Right forelimb (tissue), 1 donor: ENCODE measurements at regions not wholly inside any gene's neighbourhood (a gene's known extent, or its start where the extent isn't known, plus 50 kb on each side); places are given as distances from the start of the nearest gene placed in this dataset.

Source experiments
- DNase-seq: peaks from one replicate; pipeline ENCODE4 v3.0.0-alpha.2; 2018

- no peak for DNase-seq
Measured at GRCh38 chr7:136807598-136807997, 60.9 kb upstream of the CHRM2 start.

DNA sequence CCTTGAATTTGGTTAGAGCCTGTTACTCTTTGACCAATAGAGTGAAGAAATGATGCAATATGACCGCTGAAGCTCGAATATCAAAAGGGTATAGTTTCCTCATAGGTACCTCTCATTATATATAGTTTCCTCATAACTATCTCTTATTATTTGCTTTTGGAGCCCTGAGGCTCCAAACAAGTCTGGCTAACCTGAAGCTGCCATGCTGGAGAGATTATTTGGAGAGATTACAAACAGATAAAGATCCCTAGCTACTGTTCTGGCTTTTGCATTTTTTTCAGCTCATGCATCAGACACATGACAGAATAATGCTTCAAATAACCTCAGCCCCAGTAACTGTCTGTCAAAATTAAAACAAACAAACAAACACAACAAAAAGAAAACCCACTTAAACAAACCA, 65.4 kb upstream of the CHRM2 start:
- DNase-seq, result no peak

DNA sequence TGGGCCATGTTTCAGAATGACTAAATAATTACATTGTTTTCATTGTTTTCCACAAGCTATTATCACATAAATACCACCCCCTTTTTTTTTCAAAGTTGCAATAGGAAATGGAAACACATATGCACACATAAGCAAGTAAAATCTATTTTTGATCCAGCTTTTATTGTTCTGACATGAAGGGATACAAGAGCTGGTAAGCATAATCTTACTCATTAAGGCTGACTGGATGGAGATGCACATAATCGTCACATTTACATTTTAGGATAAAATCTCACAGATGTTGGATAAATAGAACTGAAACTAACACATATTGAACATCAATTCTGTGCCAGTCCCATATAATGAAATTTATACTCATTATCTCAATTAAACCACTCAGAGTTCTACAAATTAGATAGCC, 84.5 kb upstream of the CHRM2 start:
- no peak for DNase-seq

DNA sequence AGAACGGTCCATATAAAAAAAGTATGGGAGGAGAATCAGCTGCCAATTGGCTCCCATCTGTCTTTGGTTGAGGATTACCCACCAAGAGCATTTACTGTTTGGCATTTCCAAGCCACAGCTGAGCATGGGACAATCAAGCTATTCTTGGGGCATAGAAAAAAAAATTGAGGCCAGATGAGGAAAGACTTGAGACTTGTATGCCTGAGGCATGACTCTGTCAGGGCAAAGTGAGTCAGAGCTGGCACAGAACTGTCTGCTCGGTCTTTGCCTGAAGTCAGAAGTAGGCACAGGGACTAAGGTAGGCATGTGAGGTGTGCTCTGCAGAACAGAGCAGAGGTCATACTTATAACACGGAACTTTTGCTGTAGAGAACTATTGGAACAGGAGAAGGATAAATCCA, 126.5 kb upstream of the CHRM2 start:
- DNase-seq, result no peak

- DNase-seq, result no peak
Measured at GRCh38 chr7:136728945-136729344, 139.5 kb upstream of the CHRM2 start.

DNA sequence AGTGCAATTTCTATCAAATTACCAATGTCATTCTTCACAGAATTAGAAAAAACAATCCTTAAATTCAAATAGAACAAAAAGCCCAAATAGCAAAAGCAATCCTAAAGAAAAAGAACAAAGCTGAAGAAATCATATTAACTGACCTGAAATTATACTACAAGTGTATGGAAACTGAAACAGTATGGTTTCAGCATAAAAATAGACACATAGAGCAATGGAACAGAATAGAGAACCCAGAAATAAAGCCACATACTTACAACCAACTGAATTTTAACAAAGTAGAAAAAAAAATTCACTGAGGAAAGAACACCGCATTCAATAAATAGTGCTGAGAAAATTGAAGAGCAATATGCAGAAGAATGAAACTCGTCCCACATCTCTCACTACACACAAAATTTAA, 142.0 kb upstream of the CHRM2 start:
- no peak for DNase-seq

DNA sequence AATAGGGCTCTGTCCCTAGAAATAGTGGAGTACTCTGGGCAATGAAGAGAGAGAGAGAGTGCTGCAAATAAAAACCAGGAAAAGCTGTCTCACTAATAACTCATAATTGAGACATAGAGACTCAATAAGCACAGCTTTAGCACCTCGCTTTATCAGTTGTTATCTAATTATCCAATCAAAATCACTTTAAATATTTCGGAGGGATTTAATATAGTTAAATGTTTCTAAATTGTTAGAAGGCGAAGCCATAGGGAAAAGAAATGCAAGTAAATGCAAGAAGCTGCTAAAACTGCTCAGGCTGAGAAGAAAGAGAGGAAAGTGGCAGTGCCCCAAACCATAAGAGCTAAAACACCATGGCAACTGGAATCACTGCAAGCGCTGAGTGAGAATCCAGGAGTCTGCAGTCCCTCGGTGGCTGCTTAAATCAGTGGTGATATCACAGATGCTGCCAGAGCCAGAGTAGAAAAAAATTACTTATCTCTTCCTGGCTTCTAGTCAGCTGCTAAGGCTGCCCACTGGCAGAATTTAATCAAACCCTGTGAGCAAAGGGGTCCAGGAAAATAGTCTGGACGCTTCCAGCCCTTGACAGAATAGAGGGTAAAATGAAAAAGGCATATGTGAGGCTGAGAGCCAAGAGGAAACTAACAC, 150.4 kb upstream of the CHRM2 start:
- DNase-seq, result no peak

DNA sequence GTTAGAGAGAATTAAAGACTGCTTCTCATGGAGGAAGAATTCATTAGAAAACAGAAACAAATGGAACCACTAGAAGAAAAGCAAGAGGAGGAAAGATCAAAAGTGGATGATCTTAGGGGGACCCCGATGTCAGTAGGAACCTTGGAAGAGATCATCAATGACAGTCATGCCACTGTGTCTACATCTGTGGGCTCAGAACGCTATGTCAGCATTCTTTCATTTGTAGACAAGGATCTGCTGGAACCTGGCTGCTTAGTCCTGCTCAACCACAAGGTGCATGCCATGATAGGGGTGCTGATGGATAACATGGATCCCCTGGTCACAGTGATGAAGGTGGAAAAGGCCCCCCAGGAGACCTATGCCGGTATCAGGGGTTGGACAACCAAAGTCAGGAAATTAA, 154.4 kb upstream of the CHRM2 start:
- no peak for DNase-seq

GRCh38 chr7:136710751-136711150, 157.7 kb upstream of the CHRM2 start:
- DNase-seq, result no peak

GRCh38 chr7:136709876-136710275, 158.6 kb upstream of the CHRM2 start:
- no peak for DNase-seq

GRCh38 chr7:136702913-136703312, 165.5 kb upstream of the CHRM2 start:
- DNase-seq, result no peak

GRCh38 chr7:136698977-136699376, 169.5 kb upstream of the CHRM2 start:
- no peak for DNase-seq

DNA sequence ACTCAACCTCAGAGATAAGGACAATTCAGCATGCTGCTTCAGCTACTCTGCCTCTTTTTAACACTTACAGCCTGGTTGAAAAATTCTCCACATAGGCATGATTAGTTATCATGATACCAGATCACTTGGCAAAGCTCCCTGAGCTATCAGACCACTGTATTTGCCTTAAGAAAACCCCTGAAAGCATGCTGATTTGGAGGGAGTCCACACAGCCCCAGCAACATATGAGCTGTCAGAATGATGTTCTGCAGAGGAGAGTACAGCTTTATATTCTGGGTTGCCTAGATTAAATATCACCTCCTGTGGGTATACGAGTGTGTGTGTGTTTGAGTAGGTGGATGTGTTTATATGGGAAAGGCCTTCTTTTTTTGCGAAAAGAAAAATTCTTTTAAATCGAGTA, 170.2 kb upstream of the CHRM2 start:
- DNase-seq, result no peak

DNA sequence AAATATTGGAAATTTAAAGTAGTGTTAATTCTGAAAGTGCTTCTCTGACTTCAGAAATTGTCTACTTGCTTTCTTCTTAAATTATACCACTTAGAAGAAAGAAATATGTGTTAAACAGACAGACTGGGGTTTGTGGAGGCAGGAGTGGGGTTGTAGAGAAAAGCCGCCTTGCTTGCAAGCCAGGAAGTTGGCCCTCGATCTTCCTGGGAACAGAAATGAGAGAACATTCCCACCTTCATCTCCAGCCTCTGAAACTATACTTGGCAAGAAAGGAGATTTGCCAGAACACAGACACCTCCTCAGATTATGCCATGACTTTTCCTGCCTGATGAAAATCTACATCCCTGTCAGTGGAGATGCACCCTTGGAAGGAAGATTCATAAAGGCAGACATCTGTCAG, 171.2 kb upstream of the CHRM2 start:
- no peak for DNase-seq

DNA sequence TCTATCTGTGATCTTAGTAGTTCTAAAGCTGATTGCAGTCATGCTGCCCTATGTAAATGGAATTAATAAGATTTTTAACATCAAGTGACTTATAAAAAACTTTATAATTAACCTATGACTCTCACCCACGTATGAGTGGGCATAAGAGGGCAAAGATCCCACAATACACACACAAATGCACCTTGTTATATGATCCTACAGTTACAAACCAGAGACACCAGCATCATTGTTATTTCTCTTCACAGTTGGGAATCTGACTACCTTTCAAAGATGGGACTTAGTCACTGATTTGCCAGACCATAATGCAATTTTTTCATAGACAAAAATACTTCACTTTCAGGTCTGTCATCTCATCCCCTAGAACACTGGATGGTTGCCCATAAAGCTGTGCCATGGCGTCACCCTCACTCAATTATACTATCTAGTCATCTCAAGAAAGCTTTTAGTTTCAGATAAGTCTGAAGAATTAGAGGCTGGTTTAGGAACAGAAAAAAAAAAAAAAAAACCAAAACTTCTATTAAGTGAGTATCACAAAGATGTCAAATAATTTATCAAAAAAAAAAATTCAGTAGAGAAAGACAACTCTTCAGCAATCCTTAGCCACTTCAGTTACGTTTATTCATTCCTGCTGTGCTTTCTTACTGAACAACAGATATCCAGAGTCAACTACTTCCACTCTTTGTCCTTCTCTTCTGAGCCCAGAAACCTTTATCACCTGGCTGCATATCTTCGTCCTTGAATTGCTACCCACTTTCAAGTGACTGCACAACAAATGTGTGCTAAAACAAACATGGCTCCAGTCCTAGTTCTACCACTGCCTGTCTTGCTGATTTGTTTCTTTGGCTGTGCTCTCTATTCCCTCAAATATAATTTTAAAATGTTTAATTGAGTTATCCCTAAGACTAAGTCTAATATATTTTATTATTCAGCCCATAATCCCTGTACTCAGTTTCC, 175.0 kb upstream of the CHRM2 start:
- DNase-seq, result no peak

- DNase-seq, result no peak
Measured at GRCh38 chr7:136692221-136692620, 176.2 kb upstream of the CHRM2 start.

GRCh38 chr7:136688601-136689000, 179.9 kb upstream of the CHRM2 start:
- no peak for DNase-seq

DNA sequence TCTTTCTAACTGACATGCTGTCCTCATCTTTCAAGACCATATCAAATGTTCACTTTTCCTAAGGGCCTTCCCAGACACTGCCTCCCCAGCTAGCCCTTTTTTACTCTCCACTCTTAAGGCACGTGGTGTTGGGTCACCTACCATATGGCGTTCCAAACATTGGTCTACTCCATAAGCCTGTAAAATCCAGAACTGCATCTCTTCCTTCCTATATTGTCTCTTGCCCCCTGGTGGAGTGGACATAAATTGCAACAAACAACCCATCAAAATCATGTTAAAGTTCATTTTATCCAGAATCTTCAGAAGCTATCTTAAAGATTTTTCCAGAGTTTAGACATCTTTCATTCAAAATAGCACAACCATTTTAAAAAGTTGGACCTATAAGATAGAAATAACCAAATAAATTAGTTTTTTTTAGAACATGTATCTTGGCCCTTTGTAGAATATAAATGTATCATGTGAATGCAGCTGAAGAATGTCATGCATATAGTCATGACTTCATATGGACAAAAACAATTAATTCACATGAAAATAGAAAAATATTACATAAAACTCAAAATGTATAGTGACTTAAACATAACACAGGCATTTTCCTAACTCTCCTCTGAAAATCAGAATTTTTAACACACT, 180.6 kb upstream of the CHRM2 start:
- no peak for DNase-seq

GRCh38 chr7:136685501-136686173, 182.8 kb upstream of the CHRM2 start:
- no peak for DNase-seq

GRCh38 chr7:136677471-136678365, 190.7 kb upstream of the CHRM2 start:
- DNase-seq, result no peak

DNA sequence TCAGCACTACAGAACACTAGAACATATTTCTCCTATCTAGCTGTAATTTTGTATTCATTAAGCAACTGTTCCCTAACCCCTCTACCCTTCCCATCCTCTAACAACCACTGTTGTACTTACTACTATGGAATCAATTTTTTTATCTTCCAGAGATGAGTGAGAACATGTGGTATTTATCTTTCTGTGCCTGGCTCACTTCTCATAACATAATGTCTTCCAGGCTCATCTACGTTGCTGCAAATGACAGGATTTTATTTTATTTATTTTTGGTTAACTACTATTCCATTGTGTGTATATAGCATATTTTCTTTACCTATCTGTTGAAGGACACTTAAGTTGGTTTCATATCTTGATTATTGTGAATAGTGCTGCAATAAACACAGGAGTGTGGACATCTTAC, 200.9 kb upstream of the CHRM2 start:
- no peak for DNase-seq

DNA sequence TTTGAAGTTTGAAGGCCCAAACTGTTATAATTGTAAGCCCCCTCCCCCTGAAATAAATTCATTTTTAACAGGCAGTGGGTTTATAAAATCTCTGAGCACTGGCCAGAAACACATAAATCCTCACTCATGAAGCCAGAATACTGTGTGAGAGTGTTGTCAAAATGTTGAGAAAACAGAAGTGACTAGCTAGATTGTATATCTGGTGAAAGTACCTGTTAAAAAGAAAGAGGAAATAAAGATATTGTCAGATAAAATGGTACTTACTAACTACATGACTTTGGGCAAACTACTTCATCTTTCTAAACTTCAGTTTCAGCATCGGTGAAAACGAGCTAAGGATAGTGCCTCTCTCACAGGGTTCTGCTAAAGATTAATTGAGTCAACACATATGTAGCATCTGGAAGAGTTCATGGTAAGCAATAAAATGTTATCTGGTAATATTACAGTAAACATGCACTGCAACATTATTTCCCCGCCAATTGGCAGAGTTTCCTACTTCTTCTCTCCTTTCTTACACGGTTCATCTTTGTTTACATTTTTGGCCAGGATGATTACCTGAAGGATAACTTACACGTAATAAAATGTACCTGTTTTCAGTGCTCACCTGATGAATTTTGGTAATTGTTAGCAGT, 202.5 kb upstream of the CHRM2 start:
- DNase-seq, result no peak
